Cerebellar nuclear complex (tissue), 1 donor: ENCODE measurements at regions not wholly inside any gene's neighbourhood (a gene's known extent, or its start where the extent isn't known, plus 50 kb on each side); places are given as distances from the start of the nearest gene placed in this dataset.
A peak's percentile ranks its signal among the peaks of the same experiment; 100 is the strongest.

Experiments used
- DNase-seq, 2 experiments: peaks; one replicate each; lab custom pipeline; 2025; lab: John Stamatoyannopoulos, UW

GRCh38 chr3:87414271-87414670, 137.9 kb upstream of the POU1F1 start:
- DNase-seq: no peak

GRCh38 chr3:87413814-87414213, 137.4 kb upstream of the POU1F1 start:
- no peak for DNase-seq

- no peak for DNase-seq
These were observed 133.7 kb upstream of the POU1F1 start for GRCh38 chr3:87410110-87410509.

- DNase-seq: no peak
These were observed 121.9 kb upstream of the POU1F1 start for GRCh38 chr3:87398168-87398801.

GRCh38 chr3:87397211-87397610, 120.8 kb upstream of the POU1F1 start:
- DNase-seq: no peak

- DNase-seq: no peak
These were observed 114.4 kb upstream of the POU1F1 start for GRCh38 chr3:87390821-87391220.

- DNase-seq: no peak
These were observed 114.0 kb upstream of the POU1F1 start for GRCh38 chr3:87390353-87390752.

GRCh38 chr3:87375231-87375682, 98.9 kb upstream of the POU1F1 start:
- DNase-seq: no peak

- DNase-seq: no peak
These were observed 93.6 kb upstream of the POU1F1 start for GRCh38 chr3:87370007-87370406.

- DNase-seq: no peak
These were observed 91.4 kb upstream of the POU1F1 start for GRCh38 chr3:87367736-87368135.

GRCh38 chr3:87363721-87364120, 87.3 kb upstream of the POU1F1 start:
- no peak for DNase-seq

- DNase-seq: no peak
These were observed 85.6 kb upstream of the POU1F1 start for GRCh38 chr3:87361956-87362355.

GRCh38 chr3:87361271-87361670, 84.9 kb upstream of the POU1F1 start:
- no peak for DNase-seq

GRCh38 chr3:87359826-87360225, 83.4 kb upstream of the POU1F1 start:
- no peak for DNase-seq

- DNase-seq: no peak
These were observed 82.6 kb upstream of the POU1F1 start for GRCh38 chr3:87359025-87359424.

GRCh38 chr3:87358066-87358465, 81.7 kb upstream of the POU1F1 start:
- no peak for DNase-seq

- DNase-seq: no peak
These were observed 78.0 kb upstream of the POU1F1 start for GRCh38 chr3:87354398-87354797.

- DNase-seq: no peak
These were observed 75.6 kb upstream of the POU1F1 start for GRCh38 chr3:87351937-87352336.

- DNase-seq: peak in 1 of 2 experiments; percentile 3
These were observed 74.2 kb upstream of the POU1F1 start for GRCh38 chr3:87350367-87351199.

GRCh38 chr3:87349833-87350232, 73.4 kb upstream of the POU1F1 start:
- DNase-seq: no peak

GRCh38 chr3:87336761-87337160, 60.4 kb upstream of the POU1F1 start:
- no peak for DNase-seq

GRCh38 chr3:87335931-87336330, 59.5 kb upstream of the POU1F1 start:
- DNase-seq: no peak

- DNase-seq: no peak
These were observed 57.1 kb upstream of the POU1F1 start for GRCh38 chr3:87333393-87333892.
